ENCODE measurements at regions not wholly inside any gene's neighbourhood (a gene's known extent, or its start where the extent isn't known, plus 50 kb on each side); places are given as distances from the start of the nearest gene placed in this dataset.

DNA sequence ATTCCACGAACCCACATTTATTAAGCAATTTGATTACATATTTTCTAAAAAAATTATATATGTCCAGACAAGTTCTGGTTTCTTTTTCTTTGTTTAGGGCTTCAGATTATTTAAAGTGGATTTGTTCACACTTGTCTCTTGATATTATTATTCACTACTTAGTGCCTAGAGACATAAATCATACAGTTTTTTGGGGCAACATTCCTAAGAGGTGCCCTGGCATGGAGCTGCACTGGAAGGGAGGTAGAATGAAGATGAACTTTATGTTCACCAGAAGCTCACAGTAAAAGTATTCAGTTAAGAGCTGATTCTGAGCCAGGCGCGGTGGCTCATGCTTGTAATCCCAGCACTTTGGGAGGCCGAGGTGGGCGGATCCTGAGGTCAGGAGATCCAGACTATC lies 762.7 kb upstream of the TMEFF2 start:
- H3K4me1 ChIP-seq (ENCODE audit: insufficient read depth, low read length): no peaks in the 10 kb centered on the region
- H3K9ac ChIP-seq (ENCODE audit: low read length): no peak overlapping the region
- TF ChIP-seq EZH2 (IDR thresholded peaks at IDR 0.05; ENCODE audit: insufficient read depth, low read length): no peak
- TF ChIP-seq, protein P1, sequence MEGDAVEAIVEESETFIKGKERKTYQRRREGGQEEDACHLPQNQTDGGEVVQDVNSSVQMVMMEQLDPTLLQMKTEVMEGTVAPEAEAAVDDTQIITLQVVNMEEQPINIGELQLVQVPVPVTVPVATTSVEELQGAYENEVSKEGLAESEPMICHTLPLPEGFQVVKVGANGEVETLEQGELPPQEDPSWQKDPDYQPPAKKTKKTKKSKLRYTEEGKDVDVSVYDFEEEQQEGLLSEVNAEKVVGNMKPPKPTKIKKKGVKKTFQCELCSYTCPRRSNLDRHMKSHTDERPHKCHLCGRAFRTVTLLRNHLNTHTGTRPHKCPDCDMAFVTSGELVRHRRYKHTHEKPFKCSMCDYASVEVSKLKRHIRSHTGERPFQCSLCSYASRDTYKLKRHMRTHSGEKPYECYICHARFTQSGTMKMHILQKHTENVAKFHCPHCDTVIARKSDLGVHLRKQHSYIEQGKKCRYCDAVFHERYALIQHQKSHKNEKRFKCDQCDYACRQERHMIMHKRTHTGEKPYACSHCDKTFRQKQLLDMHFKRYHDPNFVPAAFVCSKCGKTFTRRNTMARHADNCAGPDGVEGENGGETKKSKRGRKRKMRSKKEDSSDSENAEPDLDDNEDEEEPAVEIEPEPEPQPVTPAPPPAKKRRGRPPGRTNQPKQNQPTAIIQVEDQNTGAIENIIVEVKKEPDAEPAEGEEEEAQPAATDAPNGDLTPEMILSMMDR (IDR thresholded peaks at IDR 0.05; ENCODE audit: insufficient read depth, low read depth, low read length): no peak
- H3K27me3 ChIP-seq (ENCODE audit: insufficient read depth, low read length): no peaks in the 10 kb centered on the region
- Mint-ChIP-seq H3K4me3 (ENCODE audit: unreplicated experiment) (no peak overlapping the region), H3K4me1 (ENCODE audit: low read depth, unreplicated experiment) (peaks cover 10% of the 10 kb centered on the region), H3K27me3 (ENCODE audit: low read depth, unreplicated experiment) (no peaks in the 10 kb centered on the region), H3K27ac (ENCODE audit: unreplicated experiment) (peak overlapping the region; percentile 53), H3K9me3 (ENCODE audit: unreplicated experiment) (no peaks in the 10 kb centered on the region), H3K36me3 (ENCODE audit: low read depth, unreplicated experiment) (no peaks in the 10 kb centered on the region)
- H3K36me3 ChIP-seq (ENCODE audit: insufficient read depth, low read length): no peaks in the 10 kb centered on the region
- FAIRE-seq (no peak), DNase-seq (ENCODE audit: low read depth) (no peak)
- H3K79me2 ChIP-seq (ENCODE audit: insufficient read depth, low read length): no peaks in the 10 kb centered on the region
- H3K4me2 ChIP-seq (ENCODE audit: low read length): no peak overlapping the region
- no peak overlapping the region for H2AFZ ChIP-seq (ENCODE audit: low read depth, low read length)
- H4K20me1 ChIP-seq (ENCODE audit: insufficient read depth, low read length): no peaks in the 10 kb centered on the region
- H3K27ac ChIP-seq (ENCODE audit: low read depth, low read length): no peak overlapping the region
- no peaks in the 10 kb centered on the region for H3K9me3 ChIP-seq (ENCODE audit: insufficient read depth, low read depth, low read length)
- H3K4me3 ChIP-seq (ENCODE audit: insufficient read depth, low read depth, low read length): no peak overlapping the region

DNA sequence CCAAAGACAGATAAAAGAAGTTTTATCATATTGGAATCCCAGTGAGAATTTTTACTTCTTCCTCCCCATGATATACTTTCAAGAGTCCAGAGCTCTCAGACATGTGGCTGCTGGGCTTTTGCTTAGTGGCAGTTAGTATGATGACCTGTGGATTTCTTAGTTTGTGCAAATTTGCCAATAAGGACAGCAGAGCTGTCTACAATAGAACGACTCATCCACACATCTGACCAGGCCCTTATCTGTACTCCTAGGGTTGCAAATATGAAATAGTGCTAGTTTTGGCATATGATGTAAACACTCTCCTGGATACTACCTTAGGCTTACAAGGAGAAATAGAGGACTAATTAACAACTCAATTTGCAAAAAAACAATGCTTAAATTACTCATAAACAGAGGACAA lies 758.4 kb upstream of the TMEFF2 start:
- Histone ChIP-seq H3K4me2 (ENCODE audit: low read length) (no peak overlapping the region), H3K4me3 (ENCODE audit: insufficient read depth, low read depth, low read length) (no peak overlapping the region), H2AFZ (ENCODE audit: low read depth, low read length) (no peak overlapping the region), H3K9ac (ENCODE audit: low read length) (no peak overlapping the region), H4K20me1 (ENCODE audit: insufficient read depth, low read length) (no peaks in the 10 kb centered on the region), H3K79me2 (ENCODE audit: insufficient read depth, low read length) (no peaks in the 10 kb centered on the region), H3K36me3 (ENCODE audit: insufficient read depth, low read length) (no peaks in the 10 kb centered on the region), H3K9me3 (ENCODE audit: insufficient read depth, low read depth, low read length) (no peaks in the 10 kb centered on the region), H3K4me1 (ENCODE audit: insufficient read depth, low read length) (no peaks in the 10 kb centered on the region), H3K27ac (ENCODE audit: low read depth, low read length) (no peak overlapping the region), H3K27me3 (ENCODE audit: insufficient read depth, low read length) (no peaks in the 10 kb centered on the region)
- Mint-ChIP-seq H3K9me3 (ENCODE audit: unreplicated experiment) (no peaks in the 10 kb centered on the region), H3K27me3 (ENCODE audit: low read depth, unreplicated experiment) (no peaks in the 10 kb centered on the region), H3K4me3 (ENCODE audit: unreplicated experiment) (no peak overlapping the region), H3K27ac (ENCODE audit: unreplicated experiment) (no peak overlapping the region), H3K36me3 (ENCODE audit: low read depth, unreplicated experiment) (no peaks in the 10 kb centered on the region), H3K4me1 (ENCODE audit: low read depth, unreplicated experiment) (peaks cover 2% of the 10 kb centered on the region)
- TF ChIP-seq, protein P1 (IDR thresholded peaks at IDR 0.05; ENCODE audit: insufficient read depth, low read depth, low read length): no peak
- TF ChIP-seq EZH2 (IDR thresholded peaks at IDR 0.05; ENCODE audit: insufficient read depth, low read length): no peak
- DNase-seq (ENCODE audit: low read depth): no peak
- FAIRE-seq: no peak

DNA sequence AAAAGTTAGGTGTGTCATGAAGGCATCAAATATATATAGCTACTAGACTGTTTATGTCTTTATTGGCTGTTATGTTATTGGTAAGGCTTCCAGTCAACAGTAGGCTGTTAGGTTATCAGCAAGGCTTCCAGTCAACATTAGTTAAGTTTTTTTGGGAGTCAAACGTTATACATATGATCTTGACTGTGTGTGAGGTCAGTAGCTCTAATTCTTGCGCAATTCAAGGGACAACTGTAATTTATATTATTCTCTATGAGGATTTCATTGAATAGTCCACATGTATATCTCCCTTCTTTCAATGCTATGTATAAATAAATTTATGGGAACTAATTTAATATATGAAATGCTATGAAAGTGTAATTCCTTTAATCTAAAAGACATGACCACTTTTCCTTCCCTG lies 757.5 kb upstream of the TMEFF2 start:
- Histone ChIP-seq H3K27me3 (ENCODE audit: insufficient read depth, low read length) (no peaks in the 10 kb centered on the region), H3K36me3 (ENCODE audit: insufficient read depth, low read length) (no peaks in the 10 kb centered on the region), H3K4me1 (ENCODE audit: insufficient read depth, low read length) (no peaks in the 10 kb centered on the region), H3K4me3 (ENCODE audit: insufficient read depth, low read depth, low read length) (no peak overlapping the region), H3K9ac (ENCODE audit: low read length) (no peak overlapping the region), H2AFZ (ENCODE audit: low read depth, low read length) (no peak overlapping the region), H4K20me1 (ENCODE audit: insufficient read depth, low read length) (no peaks in the 10 kb centered on the region), H3K79me2 (ENCODE audit: insufficient read depth, low read length) (no peaks in the 10 kb centered on the region), H3K4me2 (ENCODE audit: low read length) (no peak overlapping the region), H3K27ac (ENCODE audit: low read depth, low read length) (no peak overlapping the region), H3K9me3 (ENCODE audit: insufficient read depth, low read depth, low read length) (no peaks in the 10 kb centered on the region)
- H3K27ac Mint-ChIP-seq (ENCODE audit: unreplicated experiment): no peak overlapping the region
- no peaks in the 10 kb centered on the region for H3K27me3 Mint-ChIP-seq (ENCODE audit: low read depth, unreplicated experiment)
- no peaks in the 10 kb centered on the region for H3K36me3 Mint-ChIP-seq (ENCODE audit: low read depth, unreplicated experiment)
- TF ChIP-seq, protein P1 (IDR thresholded peaks at IDR 0.05; ENCODE audit: insufficient read depth, low read depth, low read length): no peak
- TF ChIP-seq EZH2 (IDR thresholded peaks at IDR 0.05; ENCODE audit: insufficient read depth, low read length): no peak
- no peak for FAIRE-seq
- no peak overlapping the region for H3K4me3 Mint-ChIP-seq (ENCODE audit: unreplicated experiment)
- H3K4me1 Mint-ChIP-seq (ENCODE audit: low read depth, unreplicated experiment): peaks cover 2% of the 10 kb centered on the region
- DNase-seq (ENCODE audit: low read depth): no peak
- H3K9me3 Mint-ChIP-seq (ENCODE audit: unreplicated experiment): no peaks in the 10 kb centered on the region
